ENCODE measurements at regions not wholly inside any gene's neighbourhood (a gene's known extent, or its start where the extent isn't known, plus 50 kb on each side); places are given as distances from the start of the nearest gene placed in this dataset.

GRCh38 chr17:55622547-55622946, 100.1 kb downstream of the TMEM100 start:
- TF ChIP-seq CTCF (IDR thresholded peaks at IDR 0.05) = no peak
- no peak for TF ChIP-seq POLR2A (IDR thresholded peaks at IDR 0.05)
